Activated T-helper 17 cell treated with anti-CD3 and anti-CD28 coated beads, Interleukin-2, amount 50 U/mL, for 72 hours (primary cell): ENCODE measurements at regions not wholly inside any gene's neighbourhood (a gene's known extent, or its start where the extent isn't known, plus 50 kb on each side); places are given as distances from the start of the nearest gene placed in this dataset.

ENCODE experiments used
- ATAC-seq: fragments of 150-1000 bp; cut with Tn5 transposase; replicated peaks from 2 replicates; pipeline ENCODE4 v1.10.0; 2021; ENCODE audit warnings: mild to moderate bottlenecking, moderate library complexity
- H3K27ac Mint-ChIP-seq: one replicate; pipeline ENCODE4 v1.8.0; 2022; ENCODE audit warnings: mixed read lengths
- H3K27me3 Mint-ChIP-seq: one replicate; pipeline ENCODE4 v1.8.0; 2022; ENCODE audit warnings: mixed read lengths
- H3K36me3 Mint-ChIP-seq: one replicate; pipeline ENCODE4 v1.8.0; 2022; ENCODE audit warnings: low read depth, mild to moderate bottlenecking, mixed read lengths
- H3K4me1 Mint-ChIP-seq: one replicate; pipeline ENCODE4 v1.8.0; 2022; ENCODE audit warnings: mixed read lengths
- H3K4me3 Mint-ChIP-seq: one replicate; pipeline ENCODE4 v1.8.0; 2022; ENCODE audit warnings: mild to moderate bottlenecking, mixed read lengths
- H3K9me3 Mint-ChIP-seq: one replicate; pipeline ENCODE4 v1.8.0; 2022; ENCODE audit warnings: mixed read lengths

GRCh38 chr3:118766306-118766669, 268.4 kb downstream of the IGSF11 start:
- H3K36me3 Mint-ChIP-seq: no peaks in the 10 kb centered on the region
- H3K4me3 Mint-ChIP-seq: no peak overlapping the region
- no peaks in the 10 kb centered on the region for H3K4me1 Mint-ChIP-seq
- H3K27ac Mint-ChIP-seq: no peak overlapping the region
- no peak for ATAC-seq
- no peaks in the 10 kb centered on the region for H3K9me3 Mint-ChIP-seq
- peaks cover 1% of the 10 kb centered on the region for H3K27me3 Mint-ChIP-seq

GRCh38 chr3:118772036-118772435, 262.6 kb downstream of the IGSF11 start:
- no peaks in the 10 kb centered on the region for H3K9me3 Mint-ChIP-seq

DNA sequence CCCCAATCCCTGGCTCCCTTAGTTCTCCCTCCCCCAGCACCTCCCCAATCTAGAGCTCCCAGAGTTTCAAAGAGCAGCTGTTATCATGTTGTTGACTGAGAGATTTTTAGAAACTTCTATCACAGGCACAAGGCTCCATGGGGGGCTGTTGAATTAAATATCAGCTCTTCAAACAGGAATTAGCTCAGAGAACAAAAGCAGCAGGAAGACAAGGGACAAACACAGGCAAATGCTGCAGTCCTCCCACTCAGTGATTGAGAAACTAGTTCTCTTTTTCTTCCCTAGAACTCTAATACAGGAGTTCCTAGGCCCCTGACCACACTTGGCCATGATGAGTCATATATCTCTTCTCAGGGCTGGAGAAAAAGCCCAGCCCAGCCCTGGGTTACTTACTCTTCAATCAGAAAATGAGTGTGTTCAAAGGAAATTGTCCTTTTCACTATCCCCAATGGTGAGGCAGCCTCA, 262.1 kb downstream of the IGSF11 start:
- Mint-ChIP-seq H3K4me1 (no peaks in the 10 kb centered on the region), H3K9me3 (no peaks in the 10 kb centered on the region), H3K36me3 (no peaks in the 10 kb centered on the region), H3K27ac (no peak overlapping the region), H3K27me3 (peaks cover 17% of the 10 kb centered on the region), H3K4me3 (no peak overlapping the region)
- ATAC-seq: peak; percentile 79

More at GRCh38 chr3:118772036-118772435, 262.6 kb downstream of the IGSF11 start:
- Mint-ChIP-seq H3K36me3 (no peaks in the 10 kb centered on the region), H3K27me3 (peaks cover 17% of the 10 kb centered on the region), H3K27ac (no peak overlapping the region), H3K4me3 (no peak overlapping the region), H3K4me1 (no peaks in the 10 kb centered on the region)
- ATAC-seq: no peak

DNA sequence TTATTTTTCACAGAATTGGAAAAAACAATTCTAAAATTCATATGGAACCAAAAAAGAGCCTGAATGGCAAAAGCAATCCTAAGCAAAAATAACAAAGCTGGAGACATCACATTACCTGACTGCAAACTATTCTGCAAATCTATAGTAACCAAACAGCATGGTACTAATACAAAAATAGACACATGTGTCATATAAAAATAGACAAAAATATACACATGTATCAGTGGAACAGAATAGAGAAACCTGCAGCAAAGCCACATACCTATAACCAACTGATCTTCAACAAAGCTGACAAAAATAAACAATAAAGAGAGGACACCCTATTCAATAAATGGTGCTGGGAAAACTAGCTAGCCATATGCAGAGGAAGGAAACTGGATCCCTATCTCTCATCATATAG, 259.6 kb downstream of the IGSF11 start:
- Mint-ChIP-seq H3K27ac (no peak overlapping the region), H3K4me1 (no peaks in the 10 kb centered on the region), H3K27me3 (peaks cover 17% of the 10 kb centered on the region), H3K4me3 (no peak overlapping the region), H3K36me3 (no peaks in the 10 kb centered on the region), H3K9me3 (no peaks in the 10 kb centered on the region)
- no peak for ATAC-seq

- no peak overlapping the region for H3K27ac Mint-ChIP-seq
- H3K9me3 Mint-ChIP-seq: no peaks in the 10 kb centered on the region
- H3K36me3 Mint-ChIP-seq: no peaks in the 10 kb centered on the region
- ATAC-seq: no peak
- H3K27me3 Mint-ChIP-seq: peaks cover 23% of the 10 kb centered on the region
- no peaks in the 10 kb centered on the region for H3K4me1 Mint-ChIP-seq
- no peak overlapping the region for H3K4me3 Mint-ChIP-seq
Observed at GRCh38 chr3:118778201-118778600, 256.4 kb downstream of the IGSF11 start.

DNA sequence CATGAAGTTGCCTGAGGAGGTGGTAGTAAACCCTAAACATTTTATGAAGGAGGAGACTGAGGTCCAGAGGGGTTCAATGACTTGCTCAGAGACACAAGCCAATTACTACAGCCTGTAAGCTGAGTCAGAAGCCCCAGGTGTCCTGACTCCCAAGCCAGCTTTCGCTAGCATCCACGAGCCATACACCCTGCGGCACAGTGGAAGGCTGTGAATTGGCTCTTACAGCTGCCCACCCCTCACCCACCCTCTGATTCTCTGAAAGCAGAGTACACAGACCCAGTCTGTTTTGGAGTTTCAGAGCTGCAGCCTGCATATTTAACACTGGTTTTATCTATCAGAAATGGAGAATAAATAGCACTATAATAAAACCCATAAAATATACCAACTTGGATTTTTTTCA, 253.4 kb downstream of the IGSF11 start:
- ATAC-seq: no peak
- Mint-ChIP-seq H3K4me3 (no peak overlapping the region), H3K36me3 (no peaks in the 10 kb centered on the region), H3K9me3 (no peaks in the 10 kb centered on the region), H3K4me1 (no peaks in the 10 kb centered on the region), H3K27ac (no peak overlapping the region), H3K27me3 (peaks cover 19% of the 10 kb centered on the region)

DNA sequence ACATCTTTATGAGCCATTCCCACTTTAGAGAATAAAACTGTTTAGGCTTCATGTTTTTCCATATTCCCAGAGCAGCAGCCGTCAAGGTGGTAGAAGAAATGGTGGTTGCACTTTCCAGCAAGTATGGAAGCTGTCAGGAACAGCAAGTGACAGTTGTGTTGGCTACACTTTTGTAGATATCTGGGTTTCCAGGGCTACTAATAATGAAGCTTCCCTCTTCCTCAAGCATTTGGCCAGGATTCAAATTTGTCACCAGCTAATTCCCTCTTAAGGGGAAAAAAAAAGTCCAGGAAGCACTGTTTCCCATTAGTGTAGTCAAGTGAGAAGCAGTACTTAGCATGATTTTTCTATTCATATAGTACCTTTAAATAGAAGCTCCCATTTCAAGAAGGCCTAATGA, 252.8 kb downstream of the IGSF11 start:
- no peak overlapping the region for H3K27ac Mint-ChIP-seq
- no peak overlapping the region for H3K4me3 Mint-ChIP-seq
- ATAC-seq: no peak
- no peaks in the 10 kb centered on the region for H3K36me3 Mint-ChIP-seq
- H3K9me3 Mint-ChIP-seq: no peaks in the 10 kb centered on the region
- H3K27me3 Mint-ChIP-seq: peaks cover 18% of the 10 kb centered on the region
- H3K4me1 Mint-ChIP-seq: no peaks in the 10 kb centered on the region

DNA sequence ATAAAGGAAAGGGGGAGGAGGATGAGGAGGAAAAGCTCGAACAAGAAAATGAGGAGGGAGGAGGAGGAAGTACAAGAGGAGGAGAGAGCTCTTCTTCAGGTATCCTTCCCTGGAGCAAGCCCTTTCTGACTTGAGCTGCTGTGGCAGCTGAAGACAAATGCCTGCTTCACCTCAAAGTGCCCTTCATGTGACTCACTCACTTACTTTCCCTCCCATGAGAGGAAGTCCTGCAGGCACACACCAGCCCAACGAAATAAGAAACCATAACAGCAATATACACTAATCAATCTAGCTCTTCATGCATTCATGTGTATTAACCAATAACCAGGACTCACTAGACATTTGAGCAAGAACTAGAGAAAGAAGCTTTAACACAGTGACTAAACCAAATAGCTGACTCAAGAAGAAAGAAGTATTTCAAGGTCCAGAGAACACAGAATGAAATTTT, 251.9 kb downstream of the IGSF11 start:
- no peak overlapping the region for H3K4me3 Mint-ChIP-seq
- H3K4me1 Mint-ChIP-seq: no peaks in the 10 kb centered on the region
- peak; percentile 31 for ATAC-seq
- no peak overlapping the region for H3K27ac Mint-ChIP-seq
- peaks cover 18% of the 10 kb centered on the region for H3K27me3 Mint-ChIP-seq
- no peaks in the 10 kb centered on the region for H3K9me3 Mint-ChIP-seq
- H3K36me3 Mint-ChIP-seq: no peaks in the 10 kb centered on the region

GRCh38 chr3:118785415-118785814, 249.2 kb downstream of the IGSF11 start:
- Mint-ChIP-seq H3K4me1 (no peaks in the 10 kb centered on the region), H3K27ac (no peak overlapping the region), H3K9me3 (no peaks in the 10 kb centered on the region), H3K27me3 (peaks cover 15% of the 10 kb centered on the region), H3K4me3 (no peak overlapping the region), H3K36me3 (no peaks in the 10 kb centered on the region)
- no peak for ATAC-seq

GRCh38 chr3:118791246-118791645, 243.4 kb downstream of the IGSF11 start:
- Mint-ChIP-seq H3K27ac (no peak overlapping the region), H3K4me1 (no peaks in the 10 kb centered on the region), H3K4me3 (no peak overlapping the region), H3K27me3 (peaks cover 19% of the 10 kb centered on the region), H3K9me3 (no peaks in the 10 kb centered on the region), H3K36me3 (no peaks in the 10 kb centered on the region)
- ATAC-seq: no peak

GRCh38 chr3:118792191-118792590, 242.5 kb downstream of the IGSF11 start:
- Mint-ChIP-seq H3K4me3 (no peak overlapping the region), H3K4me1 (no peaks in the 10 kb centered on the region), H3K27me3 (peaks cover 19% of the 10 kb centered on the region), H3K9me3 (no peaks in the 10 kb centered on the region), H3K36me3 (no peaks in the 10 kb centered on the region), H3K27ac (no peak overlapping the region)
- ATAC-seq: no peak

DNA sequence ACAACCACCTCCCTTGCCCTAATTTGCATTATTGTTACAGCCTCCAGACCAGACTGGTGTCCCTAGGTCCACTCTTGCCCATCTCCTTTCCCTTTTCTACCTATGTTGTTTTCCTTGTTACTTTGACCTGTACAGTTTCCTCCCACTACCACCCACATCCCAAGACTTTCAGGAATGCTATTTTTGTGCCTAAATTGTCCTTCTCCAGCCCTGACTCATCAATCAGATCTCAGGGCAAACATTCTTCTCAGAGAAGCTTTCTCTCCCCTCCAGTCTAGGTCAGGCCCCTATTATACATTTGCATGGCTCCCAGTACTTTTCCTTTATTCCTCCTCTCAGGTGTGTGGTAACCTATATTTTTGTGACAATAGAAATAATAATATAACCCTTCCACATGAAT, 241.5 kb downstream of the IGSF11 start:
- Mint-ChIP-seq H3K9me3 (no peaks in the 10 kb centered on the region), H3K36me3 (no peaks in the 10 kb centered on the region), H3K4me3 (no peak overlapping the region), H3K4me1 (no peaks in the 10 kb centered on the region), H3K27ac (no peak overlapping the region), H3K27me3 (peaks cover 19% of the 10 kb centered on the region)
- ATAC-seq: no peak

DNA sequence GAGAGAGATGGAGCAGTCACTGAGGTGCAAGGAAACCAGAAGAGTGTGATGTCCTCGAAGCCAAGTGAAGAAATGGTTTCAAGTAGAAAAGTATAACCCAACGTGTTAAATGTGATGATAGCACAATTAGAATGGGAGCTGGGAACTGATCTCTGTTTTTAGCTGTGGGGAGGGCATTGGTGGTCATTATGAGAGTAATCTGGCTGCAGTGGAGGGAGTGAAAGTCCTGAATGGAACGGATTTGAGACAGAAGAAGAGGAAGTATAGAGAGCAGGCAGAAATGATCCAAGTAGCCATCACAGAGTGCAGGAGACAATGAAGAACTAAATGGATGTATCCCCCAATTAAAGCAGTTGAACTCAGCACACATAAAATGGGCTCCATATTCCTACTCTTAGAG, 235.3 kb downstream of the IGSF11 start:
- H3K27me3 Mint-ChIP-seq: peaks cover 4% of the 10 kb centered on the region
- peak; percentile 16 for ATAC-seq
- no peaks in the 10 kb centered on the region for H3K4me1 Mint-ChIP-seq
- H3K4me3 Mint-ChIP-seq: no peak overlapping the region
- no peaks in the 10 kb centered on the region for H3K36me3 Mint-ChIP-seq
- no peak overlapping the region for H3K27ac Mint-ChIP-seq
- H3K9me3 Mint-ChIP-seq: no peaks in the 10 kb centered on the region

DNA sequence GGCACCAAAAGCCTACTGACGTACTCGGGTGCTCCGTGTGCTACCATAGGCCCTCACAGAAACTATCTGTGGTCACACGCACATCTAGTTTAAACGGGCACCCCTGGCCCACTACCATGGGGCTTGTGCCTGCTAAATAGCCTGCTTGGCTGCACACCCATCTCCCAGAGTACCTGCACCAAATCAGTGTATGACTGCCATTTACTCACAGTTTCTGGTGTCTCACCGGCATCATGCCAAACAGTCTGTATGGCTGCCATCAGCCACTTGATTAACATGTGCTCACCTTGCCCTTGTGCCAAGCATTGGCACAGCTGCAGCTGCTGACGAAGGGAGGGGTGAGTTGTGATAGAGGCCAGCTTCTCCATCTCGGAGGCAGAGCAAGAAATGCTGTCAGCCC, 232.7 kb downstream of the IGSF11 start:
- Mint-ChIP-seq H3K9me3 (no peaks in the 10 kb centered on the region), H3K4me3 (no peak overlapping the region), H3K36me3 (no peaks in the 10 kb centered on the region), H3K27me3 (no peaks in the 10 kb centered on the region), H3K27ac (no peak overlapping the region), H3K4me1 (no peaks in the 10 kb centered on the region)
- ATAC-seq: no peak

GRCh38 chr3:118802325-118803095, 232.1 kb downstream of the IGSF11 start:
- H3K4me3 Mint-ChIP-seq: no peak overlapping the region
- ATAC-seq: no peak
- H3K36me3 Mint-ChIP-seq: no peaks in the 10 kb centered on the region
- no peaks in the 10 kb centered on the region for H3K27me3 Mint-ChIP-seq
- no peak overlapping the region for H3K27ac Mint-ChIP-seq
- no peaks in the 10 kb centered on the region for H3K4me1 Mint-ChIP-seq
- no peaks in the 10 kb centered on the region for H3K9me3 Mint-ChIP-seq

DNA sequence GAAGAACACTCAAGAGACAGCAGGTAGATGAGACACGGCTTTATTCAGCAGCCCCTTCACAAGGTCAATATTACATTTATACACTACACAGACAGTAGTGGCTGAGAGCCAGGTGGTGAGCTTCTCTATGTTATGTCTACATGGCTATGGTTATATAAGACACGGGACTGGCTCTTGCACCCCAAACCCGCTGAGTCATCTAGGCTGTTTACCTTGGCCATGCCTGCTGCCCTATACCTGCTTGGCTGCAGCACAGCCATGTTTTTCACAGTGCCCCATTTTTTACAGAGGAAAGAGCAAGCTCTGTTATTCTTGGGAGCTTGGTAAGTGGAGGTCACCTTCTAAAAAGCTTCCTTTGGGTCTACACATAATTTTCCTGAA, 231.6 kb downstream of the IGSF11 start:
- H3K27ac Mint-ChIP-seq: no peak overlapping the region
- H3K36me3 Mint-ChIP-seq: no peaks in the 10 kb centered on the region
- no peak for ATAC-seq
- no peaks in the 10 kb centered on the region for H3K27me3 Mint-ChIP-seq
- no peak overlapping the region for H3K4me3 Mint-ChIP-seq
- H3K4me1 Mint-ChIP-seq: no peaks in the 10 kb centered on the region
- H3K9me3 Mint-ChIP-seq: no peaks in the 10 kb centered on the region
